Liver (tissue), 7 donors: ENCODE measurements at regions not wholly inside any gene's neighbourhood (a gene's known extent, or its start where the extent isn't known, plus 50 kb on each side); places are given as distances from the start of the nearest gene placed in this dataset.

ENCODE experiments used
- DNase-seq: peaks from one replicate; pipeline ENCODE4 v3.0.0-alpha.2; 2017; ENCODE audit warnings: low spot score
- H3K27ac ChIP-seq, 2 donors: one replicate each; pipeline ENCODE4 v1.7.0; 2013; ENCODE audit warnings: inconsistent platforms in 2 of 2, low read length in 2 of 2, control low read depth in 1 of 2, low read depth in 1 of 2, mild to moderate bottlenecking in 1 of 2
- H3K27me3 ChIP-seq, 4 donors: one replicate each; pipeline versions ENCODE4 v1.6.1 to v1.7.0; 2013; ENCODE audit warnings: low read length in 3 of 4, inconsistent platforms in 1 of 4, mild to moderate bottlenecking in 1 of 4, moderate library complexity in 1 of 4; ENCODE audit not compliant: control insufficient read depth in 4 of 4, insufficient read depth in 4 of 4
- H3K36me3 ChIP-seq, 4 donors: one replicate each; pipeline versions ENCODE4 v1.6.1 to v1.7.0; 2013; ENCODE audit warnings: low read length in 3 of 4, mild to moderate bottlenecking in 3 of 4, low read depth in 1 of 4, moderate library complexity in 1 of 4; ENCODE audit not compliant: control insufficient read depth in 4 of 4, insufficient read depth in 3 of 4
- H3K4me1 ChIP-seq, 4 donors: one replicate each; pipeline versions ENCODE4 v1.6.1 to v1.7.0; 2013; ENCODE audit warnings: low read length in 3 of 4, mild to moderate bottlenecking in 3 of 4, moderate library complexity in 1 of 4; ENCODE audit not compliant: control insufficient read depth in 4 of 4, insufficient read depth in 4 of 4
- H3K4me3 ChIP-seq, 3 donors: one replicate each; pipeline versions ENCODE4 v1.6.1 to v1.7.0; 2013; ENCODE audit warnings: low read length in 3 of 3, control low read depth in 1 of 3, low read depth in 1 of 3, mild to moderate bottlenecking in 1 of 3
- H3K9ac ChIP-seq, 2 donors: one replicate each; pipeline ENCODE4 v1.7.0; 2013; ENCODE audit warnings: low read length in 2 of 2, mild to moderate bottlenecking in 2 of 2, moderate library complexity in 2 of 2, control low read depth in 1 of 2, low read depth in 1 of 2
- H3K9me3 ChIP-seq, 4 donors: one replicate each; pipeline versions ENCODE4 v1.6.1 to v1.7.0; 2013; ENCODE audit warnings: low read length in 3 of 4; ENCODE audit not compliant: control insufficient read depth in 4 of 4
- EGR1 ChIP-seq, 2 donors: IDR thresholded peaks; 2 replicates each; pipeline ENCODE4 v1.6.1; 2016 to 2018; ENCODE audit warnings: antibody characterized with exemption in 2 of 2, low read depth in 2 of 2
- FOXA1 ChIP-seq: IDR thresholded peaks from 2 replicates; pipeline ENCODE4 v1.6.1; 2016; ENCODE audit warnings: antibody characterized with exemption
- FOXA2 ChIP-seq: IDR thresholded peaks from 2 replicates; pipeline ENCODE4 v1.6.1; 2016; ENCODE audit warnings: antibody characterized with exemption
- GABPA ChIP-seq, 2 donors: IDR thresholded peaks in 1 of 2; conservative IDR thresholded peaks in 1 of 2; 2 replicates each; pipeline ENCODE4 v1.6.1; 2016; ENCODE audit warnings: antibody characterized with exemption in 2 of 2, mild to moderate bottlenecking in 1 of 2, moderate library complexity in 1 of 2
- HNF4A ChIP-seq, 2 donors: conservative IDR thresholded peaks; 2 replicates each; pipeline ENCODE4 v1.6.1; 2016; ENCODE audit warnings: antibody characterized with exemption in 2 of 2, mild to moderate bottlenecking in 2 of 2
- HNF4G ChIP-seq: IDR thresholded peaks from 2 replicates; pipeline ENCODE4 v1.6.1; 2016; ENCODE audit warnings: antibody characterized with exemption
- JUND ChIP-seq, 2 donors: IDR thresholded peaks; 2 replicates each; pipeline ENCODE4 v1.6.1; 2016; ENCODE audit warnings: antibody characterized with exemption in 2 of 2
- NR2F2 ChIP-seq: IDR thresholded peaks from 2 replicates; pipeline ENCODE4 v1.6.1; 2016; ENCODE audit warnings: antibody characterized with exemption
- RAD21 ChIP-seq, 2 donors: IDR thresholded peaks; 2 replicates each; pipeline ENCODE4 v1.6.1; 2016; ENCODE audit warnings: antibody characterized with exemption in 2 of 2, mild to moderate bottlenecking in 2 of 2
- RXRA ChIP-seq, 2 donors: IDR thresholded peaks; 2 replicates each; pipeline ENCODE4 v1.6.1; 2017 to 2018; ENCODE audit warnings: antibody characterized with exemption in 2 of 2, mild to moderate bottlenecking in 1 of 2
- SP1 ChIP-seq: IDR thresholded peaks from 2 replicates; pipeline ENCODE4 v1.6.1; 2018; ENCODE audit warnings: antibody characterized with exemption, mild to moderate bottlenecking
- TAF1 ChIP-seq: conservative IDR thresholded peaks from 2 replicates; pipeline ENCODE4 v1.6.1; 2016; ENCODE audit warnings: antibody characterized with exemption, mild to moderate bottlenecking
- YY1 ChIP-seq: IDR thresholded peaks from 2 replicates; pipeline ENCODE4 v1.6.1; 2016; ENCODE audit warnings: antibody characterized with exemption, mild to moderate bottlenecking
- ZBTB33 ChIP-seq: IDR thresholded peaks from 2 replicates; pipeline ENCODE4 v1.6.1; 2016; ENCODE audit warnings: antibody characterized with exemption
- WGBS: extraction: QIAGEN DNeasy Blood & Tissue Kit; methylation state at CpG from one replicate; pipeline ENCODE4 v1.1.7; 2013; 5-methylcytosine and 5-hydroxymethylcytosine counted together
- TF ChIP-seq, protein P1 (sequence below): IDR thresholded peaks from 2 replicates; pipeline ENCODE4 v1.6.1; 2016; ENCODE audit warnings: antibody characterized with exemption, mild to moderate bottlenecking
- donor health status: healthy.
- donor health status: healthy.
- donor health status: healthy.
- donor health status: healthy.

GRCh38 chr4:138475116-138475515, 233.0 kb upstream of the SLC7A11 start:
- DNase-seq: no peak
- Histone ChIP-seq H3K9ac (no peak overlapping the region), H3K27ac (no peak overlapping the region), H3K4me3 (no peak overlapping the region), H3K27me3 (no peaks in the 10 kb centered on the region), H3K9me3 (no peaks in the 10 kb centered on the region), H3K4me1 (no peaks in the 10 kb centered on the region), H3K36me3 (no peaks in the 10 kb centered on the region)
- TF ChIP-seq GABPA (IDR thresholded peaks at IDR 0.05 in 1 of 2, conservative IDR thresholded peaks at IDR 0.05 in 1 of 2): no peak
- TF ChIP-seq RAD21 (IDR thresholded peaks at IDR 0.05): no peak
- TF ChIP-seq SP1: no peak
- no peak for TF ChIP-seq FOXA2
- TF ChIP-seq, protein P1, sequence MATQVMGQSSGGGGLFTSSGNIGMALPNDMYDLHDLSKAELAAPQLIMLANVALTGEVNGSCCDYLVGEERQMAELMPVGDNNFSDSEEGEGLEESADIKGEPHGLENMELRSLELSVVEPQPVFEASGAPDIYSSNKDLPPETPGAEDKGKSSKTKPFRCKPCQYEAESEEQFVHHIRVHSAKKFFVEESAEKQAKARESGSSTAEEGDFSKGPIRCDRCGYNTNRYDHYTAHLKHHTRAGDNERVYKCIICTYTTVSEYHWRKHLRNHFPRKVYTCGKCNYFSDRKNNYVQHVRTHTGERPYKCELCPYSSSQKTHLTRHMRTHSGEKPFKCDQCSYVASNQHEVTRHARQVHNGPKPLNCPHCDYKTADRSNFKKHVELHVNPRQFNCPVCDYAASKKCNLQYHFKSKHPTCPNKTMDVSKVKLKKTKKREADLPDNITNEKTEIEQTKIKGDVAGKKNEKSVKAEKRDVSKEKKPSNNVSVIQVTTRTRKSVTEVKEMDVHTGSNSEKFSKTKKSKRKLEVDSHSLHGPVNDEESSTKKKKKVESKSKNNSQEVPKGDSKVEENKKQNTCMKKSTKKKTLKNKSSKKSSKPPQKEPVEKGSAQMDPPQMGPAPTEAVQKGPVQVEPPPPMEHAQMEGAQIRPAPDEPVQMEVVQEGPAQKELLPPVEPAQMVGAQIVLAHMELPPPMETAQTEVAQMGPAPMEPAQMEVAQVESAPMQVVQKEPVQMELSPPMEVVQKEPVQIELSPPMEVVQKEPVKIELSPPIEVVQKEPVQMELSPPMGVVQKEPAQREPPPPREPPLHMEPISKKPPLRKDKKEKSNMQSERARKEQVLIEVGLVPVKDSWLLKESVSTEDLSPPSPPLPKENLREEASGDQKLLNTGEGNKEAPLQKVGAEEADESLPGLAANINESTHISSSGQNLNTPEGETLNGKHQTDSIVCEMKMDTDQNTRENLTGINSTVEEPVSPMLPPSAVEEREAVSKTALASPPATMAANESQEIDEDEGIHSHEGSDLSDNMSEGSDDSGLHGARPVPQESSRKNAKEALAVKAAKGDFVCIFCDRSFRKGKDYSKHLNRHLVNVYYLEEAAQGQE: no peak
- no peak for TF ChIP-seq EGR1 (IDR thresholded peaks at IDR 0.05; ENCODE audit: low read depth in 2 of 2)
- no peak for TF ChIP-seq HNF4A (conservative IDR thresholded peaks at IDR 0.05)
- no peak for TF ChIP-seq TAF1
- TF ChIP-seq HNF4G: no peak
- no peak for TF ChIP-seq JUND (IDR thresholded peaks at IDR 0.05)
- no peak for TF ChIP-seq YY1
- no peak for TF ChIP-seq FOXA1
- 93% methylated on average over 1 of the region's 1 CpG for WGBS

GRCh38 chr4:138473339-138473738, 231.2 kb upstream of the SLC7A11 start:
- no peaks in the 10 kb centered on the region for H3K4me1 ChIP-seq
- H3K36me3 ChIP-seq: no peaks in the 10 kb centered on the region
- H3K9ac ChIP-seq: no peak overlapping the region
- 85% methylated on average over 4 of the region's 4 CpGs for WGBS
- no peak for DNase-seq
- no peaks in the 10 kb centered on the region for H3K9me3 ChIP-seq
- no peak for TF ChIP-seq ZBTB33
- TF ChIP-seq FOXA2: no peak
- TF ChIP-seq, protein P1: no peak
- no peak for TF ChIP-seq TAF1
- no peak for TF ChIP-seq NR2F2
- TF ChIP-seq YY1: no peak
- no peak for TF ChIP-seq RXRA (IDR thresholded peaks at IDR 0.05)
- TF ChIP-seq HNF4A (conservative IDR thresholded peaks at IDR 0.05): no peak
- TF ChIP-seq SP1: no peak
- no peak for TF ChIP-seq FOXA1
- TF ChIP-seq RAD21 (IDR thresholded peaks at IDR 0.05): no peak
- TF ChIP-seq GABPA (IDR thresholded peaks at IDR 0.05 in 1 of 2, conservative IDR thresholded peaks at IDR 0.05 in 1 of 2): no peak
- H3K27ac ChIP-seq: no peak overlapping the region
- H3K27me3 ChIP-seq: no peaks in the 10 kb centered on the region
- H3K4me3 ChIP-seq: no peak overlapping the region
